ENCODE measurements at regions not wholly inside any gene's neighbourhood (a gene's known extent, or its start where the extent isn't known, plus 50 kb on each side); places are given as distances from the start of the nearest gene placed in this dataset.

GRCh38 chr9:88789785-88790184, 201.5 kb upstream of the S1PR3 start:
- DNase-seq (ENCODE audit: low read depth in 1 of 2, low spot score in 1 of 2): no peak

- no peak for DNase-seq (ENCODE audit: low read depth in 1 of 2, low spot score in 1 of 2)
Observed at GRCh38 chr9:88791105-88791805, 200.0 kb upstream of the S1PR3 start.

- no peak for DNase-seq (ENCODE audit: low read depth in 1 of 2, low spot score in 1 of 2)
Observed at GRCh38 chr9:88792502-88792901, 198.8 kb upstream of the S1PR3 start.

GRCh38 chr9:88794100-88794499, 197.2 kb upstream of the S1PR3 start:
- DNase-seq (ENCODE audit: low read depth in 1 of 2, low spot score in 1 of 2): no peak

GRCh38 chr9:88796947-88797346, 194.3 kb upstream of the S1PR3 start:
- no peak for DNase-seq (ENCODE audit: low read depth in 1 of 2, low spot score in 1 of 2)

GRCh38 chr9:88798476-88798875, 192.8 kb upstream of the S1PR3 start:
- no peak for DNase-seq (ENCODE audit: low read depth in 1 of 2, low spot score in 1 of 2)

GRCh38 chr9:88799541-88800328, 191.5 kb upstream of the S1PR3 start:
- no peak for DNase-seq (ENCODE audit: low read depth in 1 of 2, low spot score in 1 of 2)

GRCh38 chr9:88800329-88800682, 191.0 kb upstream of the S1PR3 start:
- no peak for DNase-seq (ENCODE audit: low read depth in 1 of 2, low spot score in 1 of 2)

GRCh38 chr9:88801214-88801796, 190.0 kb upstream of the S1PR3 start:
- no peak for DNase-seq (ENCODE audit: low read depth in 1 of 2, low spot score in 1 of 2)

- DNase-seq (ENCODE audit: low read depth in 1 of 2, low spot score in 1 of 2): no peak
Observed at GRCh38 chr9:88802533-88802932, 188.7 kb upstream of the S1PR3 start.

GRCh38 chr9:88803546-88804253, 187.6 kb upstream of the S1PR3 start:
- no peak for DNase-seq (ENCODE audit: low read depth in 1 of 2, low spot score in 1 of 2)

GRCh38 chr9:88804254-88804596, 187.0 kb upstream of the S1PR3 start:
- no peak for DNase-seq (ENCODE audit: low read depth in 1 of 2, low spot score in 1 of 2)

- no peak for DNase-seq (ENCODE audit: low read depth in 1 of 2, low spot score in 1 of 2)
Observed at GRCh38 chr9:88805217-88805943, 185.9 kb upstream of the S1PR3 start.

GRCh38 chr9:88807426-88807825, 183.8 kb upstream of the S1PR3 start:
- DNase-seq (ENCODE audit: low read depth in 1 of 2, low spot score in 1 of 2): no peak

- DNase-seq (ENCODE audit: low read depth in 1 of 2, low spot score in 1 of 2): no peak
Observed at GRCh38 chr9:88808019-88808656, 183.1 kb upstream of the S1PR3 start.

GRCh38 chr9:88808761-88809354, 182.4 kb upstream of the S1PR3 start:
- no peak for DNase-seq (ENCODE audit: low read depth in 1 of 2, low spot score in 1 of 2)

- no peak for DNase-seq (ENCODE audit: low read depth in 1 of 2, low spot score in 1 of 2)
Observed at GRCh38 chr9:88809355-88810161, 181.7 kb upstream of the S1PR3 start.

GRCh38 chr9:88810826-88811225, 180.4 kb upstream of the S1PR3 start:
- DNase-seq (ENCODE audit: low read depth in 1 of 2, low spot score in 1 of 2): no peak

GRCh38 chr9:88811511-88811910, 179.8 kb upstream of the S1PR3 start:
- DNase-seq (ENCODE audit: low read depth in 1 of 2, low spot score in 1 of 2): no peak

Measured in activated CD4-positive, alpha-beta T cell treated with anti-CD3 and anti-CD28 coated beads, Interleukin-2, amount 50 U/mL, for 24 hours (primary cell).